ENCODE measurements at regions not wholly inside any gene's neighbourhood (a gene's known extent, or its start where the extent isn't known, plus 50 kb on each side); places are given as distances from the start of the nearest gene placed in this dataset.

GRCh38 chr6:40152196-40152595 is 217.9 kb upstream of the MOCS1 start:
- Histone ChIP-seq H4K20me1 (ENCODE audit: insufficient read depth) (no peaks in the 10 kb centered on the region), H3K4me1 (ENCODE audit: control insufficient read depth in 1 of 2, insufficient read depth in 2 of 2, low read depth in 1 of 2, low read length in 1 of 2) (no peaks in the 10 kb centered on the region), H3K27me3 (ENCODE audit: insufficient read depth) (no peaks in the 10 kb centered on the region), H2AFZ (ENCODE audit: low read depth) (no peak overlapping the region), H3K9me2 (no peaks in the 10 kb centered on the region), H3K4me3 (ENCODE audit: low read depth in 2 of 2, low read length in 1 of 2) (no peak overlapping the region), H3K27ac (ENCODE audit: low read depth in 2 of 2, low read length in 1 of 2) (no peak overlapping the region), H3K79me2 (ENCODE audit: insufficient read depth) (no peaks in the 10 kb centered on the region), H3K4me2 (no peak overlapping the region), H3F3A (replicated peaks; ENCODE audit: insufficient read depth) (no peaks in the 10 kb centered on the region), H3K9me3 (no peaks in the 10 kb centered on the region), H3K36me3 (replicated peaks in 1 of 2; ENCODE audit: control insufficient read depth in 1 of 2, insufficient read depth in 2 of 2, low read length in 1 of 2) (no peaks in the 10 kb centered on the region), H3K9ac (no peak overlapping the region)
- TF ChIP-seq RCOR1 (IDR thresholded peaks at IDR 0.05; ENCODE audit: low read length), result no peak
- no peak for TF ChIP-seq SMC3 (IDR thresholded peaks at IDR 0.05; ENCODE audit: low read depth, low read length)
- TF ChIP-seq POLR2AphosphoS5 (IDR thresholded peaks at IDR 0.05; ENCODE audit: low read depth, low read length), result no peak
- TF ChIP-seq JUND (IDR thresholded peaks at IDR 0.05), result no peak
- no peak for TF ChIP-seq TCF12 (IDR thresholded peaks at IDR 0.05)
- no peak for TF ChIP-seq RAD21 (IDR thresholded peaks at IDR 0.05; ENCODE audit: low read length)
- no peak for TF ChIP-seq TAF1 (IDR thresholded peaks at IDR 0.05; ENCODE audit: borderline replicate concordance, low read depth, low read length)
- TF ChIP-seq CHD2 (IDR thresholded peaks at IDR 0.05; ENCODE audit: low read length, partially characterized antibody), result no peak
- TF ChIP-seq YY1 (IDR thresholded peaks at IDR 0.05; ENCODE audit: low read depth), result no peak
- no peak for TF ChIP-seq GATA2 (CRISPR knock-in tag; IDR thresholded peaks at IDR 0.05)
- no peak for TF ChIP-seq FOSL2 (IDR thresholded peaks at IDR 0.05; ENCODE audit: borderline replicate concordance, low read depth)
- no peak for TF ChIP-seq PBX3 (IDR thresholded peaks at IDR 0.05)
- no peak for TF ChIP-seq NRF1 (IDR thresholded peaks at IDR 0.05; ENCODE audit: low read depth, low read length)
- no peak for TF ChIP-seq RFX5 (IDR thresholded peaks at IDR 0.05; ENCODE audit: low read length)
- POLR2A ChIA-PET, result no interaction called here
- DNase-seq, result no peak
- CTCF ChIA-PET, result no interaction called here

DNA sequence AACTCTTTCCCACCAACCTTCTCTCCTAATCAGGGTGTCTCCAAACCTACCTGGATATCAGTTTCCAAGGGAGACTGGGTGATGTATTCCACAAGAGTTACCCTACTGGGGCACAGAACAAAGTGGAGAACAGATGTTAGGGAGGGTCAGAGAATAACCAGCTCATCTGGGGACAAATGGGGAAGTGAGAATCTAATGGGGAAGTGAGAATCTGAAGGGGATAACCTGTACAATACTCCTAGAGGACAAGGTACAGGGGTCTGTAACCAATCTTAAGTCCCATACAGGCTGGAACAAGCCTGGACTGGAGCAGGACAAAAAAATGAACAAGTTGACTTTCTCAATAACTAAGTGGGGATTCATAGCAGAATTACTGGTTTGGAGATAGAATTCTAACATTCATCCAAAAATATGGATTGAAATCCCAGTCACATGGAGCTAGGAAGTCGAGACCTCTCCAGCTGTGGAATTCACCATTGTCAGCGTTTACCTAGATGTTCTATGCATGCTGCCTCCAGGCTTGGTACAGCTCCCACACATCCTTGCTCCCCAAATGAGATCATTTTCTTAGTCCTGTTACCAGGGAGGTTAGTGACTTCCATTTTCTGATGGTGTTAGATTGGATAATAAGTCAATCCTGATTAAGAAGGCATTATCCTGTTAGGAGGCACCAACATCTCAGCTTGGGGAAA is 214.8 kb upstream of the MOCS1 start:
- H3K4me3 ChIP-seq (ENCODE audit: low read depth in 2 of 2, low read length in 1 of 2), result no peak overlapping the region
- POLR2A ChIA-PET, result no interaction called here
- no peaks in the 10 kb centered on the region for H3K9me2 ChIP-seq
- H3K9ac ChIP-seq, result no peak overlapping the region
- H3K4me2 ChIP-seq, result no peak overlapping the region
- 11% methylated on average over 2 of the region's 2 CpGs for WGBS (ENCODE audit: low lambda C conversion rate)
- CTCF ChIA-PET, result no interaction called here
- TF ChIP-seq FOXM1 (IDR thresholded peaks at IDR 0.05; ENCODE audit: low read depth) (no peak), PBX3 (IDR thresholded peaks at IDR 0.05) (no peak), RFX5 (IDR thresholded peaks at IDR 0.05; ENCODE audit: low read length) (no peak), SMC3 (IDR thresholded peaks at IDR 0.05; ENCODE audit: low read depth, low read length) (no peak), ZBTB33 (IDR thresholded peaks at IDR 0.05; ENCODE audit: borderline replicate concordance, low read depth) (no peak), USF1 (IDR thresholded peaks at IDR 0.05; ENCODE audit: borderline replicate concordance, low read depth) (no peak)
- H3K36me3 ChIP-seq (replicated peaks in 1 of 2; ENCODE audit: control insufficient read depth in 1 of 2, insufficient read depth in 2 of 2, low read length in 1 of 2), result no peaks in the 10 kb centered on the region
- no peaks in the 10 kb centered on the region for H3K79me2 ChIP-seq (ENCODE audit: insufficient read depth)
- H3K4me1 ChIP-seq (ENCODE audit: control insufficient read depth in 1 of 2, insufficient read depth in 2 of 2, low read depth in 1 of 2, low read length in 1 of 2), result no peaks in the 10 kb centered on the region
- H3K27me3 ChIP-seq (ENCODE audit: insufficient read depth), result no peaks in the 10 kb centered on the region
- no peak for DNase-seq
- no peak overlapping the region for H3K27ac ChIP-seq (ENCODE audit: low read depth in 2 of 2, low read length in 1 of 2)
- no peak overlapping the region for H2AFZ ChIP-seq (ENCODE audit: low read depth)
- no peaks in the 10 kb centered on the region for H4K20me1 ChIP-seq (ENCODE audit: insufficient read depth)
- no peaks in the 10 kb centered on the region for H3F3A ChIP-seq (replicated peaks; ENCODE audit: insufficient read depth)
- no peaks in the 10 kb centered on the region; the same call in 1 of the 2 replicates for H3K9me3 ChIP-seq
